Muscle layer of duodenum (tissue), 2 donors: ENCODE measurements at regions not wholly inside any gene's neighbourhood (a gene's known extent, or its start where the extent isn't known, plus 50 kb on each side); places are given as distances from the start of the nearest gene placed in this dataset.

Experiments
- H3K27ac ChIP-seq: one replicate; pipeline ENCODE4 v1.7.0; 2013; ENCODE audit warnings: mild to moderate bottlenecking, low read length
- H3K27me3 ChIP-seq: one replicate; pipeline ENCODE4 v1.7.0; 2013; ENCODE audit warnings: low read depth, mild to moderate bottlenecking, control low read depth, low read length
- H3K36me3 ChIP-seq, 2 donors: one replicate each; pipeline ENCODE4 v1.7.0; 2013; ENCODE audit warnings: low read length in 2 of 2, control low read depth in 1 of 2, mild to moderate bottlenecking in 1 of 2; ENCODE audit not compliant: insufficient read depth in 2 of 2, control insufficient read depth in 1 of 2
- H3K4me1 ChIP-seq, 2 donors: one replicate each; pipeline ENCODE4 v1.7.0; 2013; ENCODE audit warnings: low read length in 2 of 2, mild to moderate bottlenecking in 2 of 2, control low read depth in 1 of 2, moderate library complexity in 1 of 2; ENCODE audit not compliant: insufficient read depth in 2 of 2, control insufficient read depth in 1 of 2
- H3K4me3 ChIP-seq, 2 donors: one replicate each; pipeline ENCODE4 v1.7.0; 2013; ENCODE audit warnings: low read length in 2 of 2, low read depth in 1 of 2, mild to moderate bottlenecking in 1 of 2
- H3K9me3 ChIP-seq, 2 donors: one replicate each; pipeline ENCODE4 v1.7.0; 2013; ENCODE audit warnings: low read length in 2 of 2, control low read depth in 1 of 2, mild to moderate bottlenecking in 1 of 2; ENCODE audit not compliant: control insufficient read depth in 1 of 2
- donor health status: healthy.

GRCh38 chr10:64502936-64503335 is 981.7 kb downstream of the REEP3 start:
- H3K27me3 ChIP-seq = no peaks in the 10 kb centered on the region
- no peak overlapping the region for H3K27ac ChIP-seq
- H3K4me3 ChIP-seq = no peak overlapping the region
- H3K36me3 ChIP-seq = no peaks in the 10 kb centered on the region
- H3K9me3 ChIP-seq = no peaks in the 10 kb centered on the region
- H3K4me1 ChIP-seq = no peaks in the 10 kb centered on the region

- Histone ChIP-seq H3K4me1 (no peaks in the 10 kb centered on the region), H3K36me3 (no peaks in the 10 kb centered on the region), H3K9me3 (no peaks in the 10 kb centered on the region), H3K27me3 (no peaks in the 10 kb centered on the region), H3K27ac (no peak overlapping the region), H3K4me3 (no peak overlapping the region)
These were observed 982.2 kb downstream of the REEP3 start for GRCh38 chr10:64503429-64503828.

GRCh38 chr10:64505501-64505900 is 984.3 kb downstream of the REEP3 start:
- no peaks in the 10 kb centered on the region for H3K36me3 ChIP-seq
- H3K27ac ChIP-seq = no peak overlapping the region
- no peak overlapping the region for H3K4me3 ChIP-seq

GRCh38 chr10:64506963-64507362 is 985.8 kb downstream of the REEP3 start:
- H3K27ac ChIP-seq = no peak overlapping the region
- no peaks in the 10 kb centered on the region for H3K9me3 ChIP-seq
- no peaks in the 10 kb centered on the region for H3K27me3 ChIP-seq
- no peaks in the 10 kb centered on the region for H3K36me3 ChIP-seq
- no peak overlapping the region for H3K4me3 ChIP-seq
- H3K4me1 ChIP-seq = no peaks in the 10 kb centered on the region

More at GRCh38 chr10:64505501-64505900, 984.3 kb downstream of the REEP3 start:
- Histone ChIP-seq H3K27me3 (no peaks in the 10 kb centered on the region), H3K4me1 (no peaks in the 10 kb centered on the region), H3K9me3 (no peaks in the 10 kb centered on the region)

GRCh38 chr10:64507651-64508028 is 986.4 kb downstream of the REEP3 start:
- Histone ChIP-seq H3K27me3 (no peaks in the 10 kb centered on the region), H3K36me3 (no peaks in the 10 kb centered on the region), H3K4me3 (no peak overlapping the region), H3K9me3 (no peaks in the 10 kb centered on the region), H3K4me1 (no peaks in the 10 kb centered on the region), H3K27ac (no peak overlapping the region)

- H3K4me1 ChIP-seq = no peaks in the 10 kb centered on the region
- H3K27me3 ChIP-seq = no peaks in the 10 kb centered on the region
- H3K4me3 ChIP-seq = no peak overlapping the region
- no peak overlapping the region for H3K27ac ChIP-seq
- no peaks in the 10 kb centered on the region for H3K9me3 ChIP-seq
- no peaks in the 10 kb centered on the region for H3K36me3 ChIP-seq
These were observed 986.9 kb downstream of the REEP3 start for GRCh38 chr10:64508029-64508661.

GRCh38 chr10:64515970-64516699 is 994.9 kb downstream of the REEP3 start:
- Histone ChIP-seq H3K4me1 (no peaks in the 10 kb centered on the region), H3K4me3 (no peak overlapping the region), H3K9me3 (no peaks in the 10 kb centered on the region), H3K27me3 (no peaks in the 10 kb centered on the region), H3K36me3 (no peaks in the 10 kb centered on the region), H3K27ac (no peak overlapping the region)

GRCh38 chr10:64518456-64518855 is 997.3 kb downstream of the REEP3 start:
- Histone ChIP-seq H3K36me3 (no peaks in the 10 kb centered on the region), H3K4me1 (no peaks in the 10 kb centered on the region), H3K27ac (no peak overlapping the region), H3K9me3 (no peaks in the 10 kb centered on the region), H3K27me3 (no peaks in the 10 kb centered on the region), H3K4me3 (no peak overlapping the region)

- no peak overlapping the region for H3K4me3 ChIP-seq
- no peaks in the 10 kb centered on the region for H3K36me3 ChIP-seq
- H3K27ac ChIP-seq = no peak overlapping the region
- H3K4me1 ChIP-seq = no peaks in the 10 kb centered on the region
- H3K9me3 ChIP-seq = no peaks in the 10 kb centered on the region
- H3K27me3 ChIP-seq = no peaks in the 10 kb centered on the region
These were observed 998.2 kb downstream of the REEP3 start for GRCh38 chr10:64519427-64519826.

- Histone ChIP-seq H3K9me3 (no peaks in the 10 kb centered on the region), H3K4me1 (no peaks in the 10 kb centered on the region), H3K36me3 (no peaks in the 10 kb centered on the region), H3K27me3 (no peaks in the 10 kb centered on the region), H3K4me3 (no peak overlapping the region), H3K27ac (no peak overlapping the region)
These were observed 998.6 kb downstream of the REEP3 start for GRCh38 chr10:64519831-64520230.

- no peaks in the 10 kb centered on the region for H3K27me3 ChIP-seq
- no peak overlapping the region for H3K4me3 ChIP-seq
- no peaks in the 10 kb centered on the region for H3K9me3 ChIP-seq
- H3K27ac ChIP-seq = no peak overlapping the region
- no peaks in the 10 kb centered on the region for H3K36me3 ChIP-seq
- no peaks in the 10 kb centered on the region for H3K4me1 ChIP-seq
These were observed 1002.0 kb downstream of the REEP3 start for GRCh38 chr10:64523065-64523759.
